GM12891 (cell line): ENCODE measurements at regions not wholly inside any gene's neighbourhood (a gene's known extent, or its start where the extent isn't known, plus 50 kb on each side); places are given as distances from the start of the nearest gene placed in this dataset.

Source experiments
- POLR2A ChIP-seq: IDR thresholded peaks from 2 replicates; pipeline ENCODE4 v1.6.1; 2011; ENCODE audit warnings: low read depth, low read length, control low read depth
- POLR2AphosphoS5 ChIP-seq: IDR thresholded peaks from 2 replicates; pipeline ENCODE4 v1.6.1; 2011; ENCODE audit warnings: low read depth, low read length, control low read depth
- POU2F2 ChIP-seq: IDR thresholded peaks from 2 replicates; pipeline ENCODE4 v1.6.1; 2011; ENCODE audit warnings: low read depth, mild to moderate bottlenecking, control low read depth, low read length, moderate library complexity
- SPI1 ChIP-seq: IDR thresholded peaks from 2 replicates; pipeline ENCODE4 v1.6.1; 2011; ENCODE audit warnings: low read depth, low read length, control low read depth
- TAF1 ChIP-seq: IDR thresholded peaks from 2 replicates; pipeline ENCODE4 v1.6.1; 2011; ENCODE audit warnings: low read depth, low read length, control low read depth

- TF ChIP-seq POLR2AphosphoS5 = no peak
- TF ChIP-seq SPI1 = no peak
- TF ChIP-seq POLR2A = no peak
- no peak for TF ChIP-seq TAF1
- no peak for TF ChIP-seq POU2F2
These were observed 106.1 kb downstream of the HSPH1 start for GRCh38 chr13:31055589-31055988.
